SK-N-SH (cell line): ENCODE measurements at regions not wholly inside any gene's neighbourhood (a gene's known extent, or its start where the extent isn't known, plus 50 kb on each side); places are given as distances from the start of the nearest gene placed in this dataset.

Experiments
- CTCF ChIA-PET: fragments of 300-600, 350-600 bp; formaldehyde crosslinking; extraction: SDS; loops from one replicate; lab custom pipeline; 2021; lab: Yijun Ruan, JAX
- POLR2A ChIA-PET: fragments of 350-600 bp; sonication (Branson Sonifier 250); formaldehyde crosslinking; extraction: SDS; loops from one replicate; lab custom pipeline; 2020; ENCODE audit warnings: antibody characterized with exemption, inconsistent platforms; lab: Yijun Ruan, JAX
- DNase-seq: peaks from one replicate; pipeline ENCODE4 v3.0.0; 2012
- H2AFZ ChIP-seq: fragments of 200-600 bp; sonication (generic); 2 replicates; pipeline ENCODE4 v1.8.1; 2016; ENCODE audit warnings: antibody characterized with exemption, mild to moderate bottlenecking, low read depth
- H3F3A ChIP-seq: fragments of 200-600 bp; sonication (generic); replicated peaks from 2 replicates; pipeline ENCODE3; 2016; ENCODE audit warnings: antibody characterized with exemption, mild to moderate bottlenecking; ENCODE audit not compliant: insufficient read depth
- H3K27ac ChIP-seq, 2 experiments: fragments of 200-500 bp in 1 of 2; fragments of 200-600 bp in 1 of 2; sonication (Bioruptor generic) in 1 of 2; sonication (generic), shearing (Covaris generic) in 1 of 2; 2 replicates each; pipeline versions ENCODE4 v1.5.1 to v1.6.1; 2014 to 2016; ENCODE audit warnings: low read depth in 2 of 2, inconsistent platforms in 1 of 2, low read length in 1 of 2, mild to moderate bottlenecking in 1 of 2, mixed read lengths in 1 of 2
- H3K27me3 ChIP-seq: fragments of 200-600 bp; sonication (generic), shearing (Covaris generic); 2 replicates; pipeline ENCODE4 v1.6.1; 2016; ENCODE audit warnings: mixed run types; ENCODE audit not compliant: insufficient read depth
- H3K36me3 ChIP-seq, 2 experiments: fragments of 200-500 bp in 1 of 2; fragments of 200-600 bp in 1 of 2; sonication (Bioruptor generic) in 1 of 2; sonication (generic) in 1 of 2; replicated peaks in 1 of 2; 2 replicates each; pipeline versions ENCODE3 to v1.5.1; 2014 to 2016; ENCODE audit warnings: low read length in 1 of 2, mild to moderate bottlenecking in 1 of 2; ENCODE audit not compliant: insufficient read depth in 2 of 2, control insufficient read depth in 1 of 2
- H3K4me1 ChIP-seq, 2 experiments: fragments of 200-500 bp in 1 of 2; fragments of 200-600 bp in 1 of 2; sonication (Bioruptor generic) in 1 of 2; sonication (generic), shearing (Covaris generic) in 1 of 2; 2 replicates each; pipeline versions ENCODE4 v1.5.1 to v1.6.1; 2014 to 2016; ENCODE audit warnings: low read depth in 1 of 2, low read length in 1 of 2, mixed run types in 1 of 2; ENCODE audit not compliant: insufficient read depth in 2 of 2, control insufficient read depth in 1 of 2
- H3K4me2 ChIP-seq: fragments of 200-600 bp; sonication (generic), shearing (Covaris generic); 2 replicates; pipeline ENCODE4 v1.6.1; 2017; ENCODE audit warnings: mixed run types
- H3K4me3 ChIP-seq, 2 experiments: fragments of 200-500 bp in 1 of 2; fragments of 200-600 bp in 1 of 2; sonication (Bioruptor generic) in 1 of 2; sonication (generic), shearing (Covaris generic) in 1 of 2; 2 replicates each; pipeline versions ENCODE4 v1.5.1 to v1.8.1; 2014 to 2016; ENCODE audit warnings: low read depth in 2 of 2, inconsistent platforms in 1 of 2, low read length in 1 of 2, mild to moderate bottlenecking in 1 of 2, mixed read lengths in 1 of 2, moderate library complexity in 1 of 2
- H3K79me2 ChIP-seq: fragments of 200-600 bp; sonication (generic); 2 replicates; pipeline ENCODE4 v1.8.1; 2017; ENCODE audit warnings: mild to moderate bottlenecking; ENCODE audit not compliant: insufficient read depth
- H3K9ac ChIP-seq: fragments of 200-600 bp; sonication (generic); 2 replicates; pipeline ENCODE4 v1.6.1; 2017; ENCODE audit warnings: mixed run types
- H3K9me2 ChIP-seq: fragments of 200-600 bp; sonication (generic); 2 replicates; pipeline ENCODE4 v1.6.1; 2017; ENCODE audit warnings: mixed run types
- H3K9me3 ChIP-seq: fragments of 200-600 bp; sonication (generic); 2 replicates; pipeline ENCODE4 v1.6.1; 2017; ENCODE audit warnings: mixed run types, mild to moderate bottlenecking, moderate library complexity
- H4K20me1 ChIP-seq: fragments of 200-600 bp; sonication (generic); 2 replicates; pipeline ENCODE4 v1.6.1; 2017; ENCODE audit warnings: mild to moderate bottlenecking, mixed run types; ENCODE audit not compliant: insufficient read depth
- CHD2 ChIP-seq: fragments of 150-350 bp; IDR thresholded peaks from 2 replicates; pipeline ENCODE4 v1.6.1; 2018; ENCODE audit warnings: low read length; ENCODE audit not compliant: partially characterized antibody
- ELF1 ChIP-seq: IDR thresholded peaks from 2 replicates; pipeline ENCODE4 v1.4.0; 2012
- EZH2phosphoT487 ChIP-seq: fragments of 200-600 bp; sonication (generic); IDR thresholded peaks from 2 replicates; pipeline ENCODE4 v1.6.1; 2017; ENCODE audit warnings: low read depth, mixed run types, mild to moderate bottlenecking, antibody characterized with exemption, moderate library complexity, borderline replicate concordance
- FOXM1 ChIP-seq: IDR thresholded peaks from 2 replicates; pipeline ENCODE4 v1.4.0; 2012; ENCODE audit warnings: low read depth, mild to moderate bottlenecking
- IRF3 ChIP-seq: fragments of 150-350 bp; IDR thresholded peaks from 2 replicates; pipeline ENCODE4 v1.6.1; 2016; ENCODE audit warnings: mild to moderate bottlenecking, low read depth, low read length
- MAX ChIP-seq: IDR thresholded peaks from 2 replicates; pipeline ENCODE4 v1.4.0; 2012; ENCODE audit warnings: low read depth
- POLR2AphosphoS5 ChIP-seq: IDR thresholded peaks from 2 replicates; pipeline ENCODE4 v1.6.1; 2012; ENCODE audit warnings: low read depth, low read length
- REST ChIP-seq: IDR thresholded peaks from 2 replicates; pipeline ENCODE4 v1.6.1; 2012; ENCODE audit warnings: mild to moderate bottlenecking, low read depth, low read length, moderate library complexity
- RXRA ChIP-seq: IDR thresholded peaks from 2 replicates; pipeline ENCODE4 v1.4.0; 2012; ENCODE audit warnings: low read depth, mild to moderate bottlenecking, borderline replicate concordance
- SMC3 ChIP-seq: IDR thresholded peaks from 2 replicates; pipeline ENCODE4 v1.6.1; 2012; ENCODE audit warnings: low read depth, low read length, improper control_type of control experiment
- TCF12 ChIP-seq: IDR thresholded peaks from 2 replicates; pipeline ENCODE4 v1.4.0; 2012
- TEAD4 ChIP-seq: IDR thresholded peaks from 2 replicates; pipeline ENCODE4 v1.4.0; 2012; ENCODE audit warnings: mild to moderate bottlenecking, borderline replicate concordance; ENCODE audit not compliant: insufficient read depth
- WGBS: methylation state at CpG from one replicate; pipeline ENCODE4 v1.1.6; 2017; ENCODE audit warnings: low lambda C conversion rate; 5-methylcytosine and 5-hydroxymethylcytosine counted together

GRCh38 chrX:109934935-109935334 lies 68.0 kb upstream of the TMEM164 start (continued):
- no peak for TF ChIP-seq IRF3

- Histone ChIP-seq H3K4me3 (no peak overlapping the region), H3K36me3 (no peaks in the 10 kb centered on the region), H3K9ac (no peak overlapping the region), H3K4me1 (no peaks in the 10 kb centered on the region), H3F3A (no peaks in the 10 kb centered on the region), H3K27me3 (no peaks in the 10 kb centered on the region), H3K9me3 (no peaks in the 10 kb centered on the region)
- WGBS, result 54% methylated on average over 3 of the region's 3 CpGs
- no peak for DNase-seq
- TF ChIP-seq IRF3 (no peak), REST (no peak), FOXM1 (no peak), RXRA (no peak), ELF1 (no peak), SMC3 (no peak)
- TF ChIP-seq, all 33 proteins: peak for 0
- H3K4me2 ChIP-seq, result no peak overlapping the region
- no peak overlapping the region for H2AFZ ChIP-seq
- ChIA-PET POLR2A (no interaction called here), CTCF (interaction anchor here (0.7 kb wide), 1 partner anchor 193 kb away, joined by 3 read pairs; no protein-coding TSS in a partner anchor)
- H3K9me2 ChIP-seq, result no peaks in the 10 kb centered on the region
- H3K79me2 ChIP-seq, result no peaks in the 10 kb centered on the region
- H4K20me1 ChIP-seq, result no peaks in the 10 kb centered on the region
- H3K27ac ChIP-seq, result no peak overlapping the region
These were observed 66.8 kb upstream of the TMEM164 start for GRCh38 chrX:109936114-109936513.

GRCh38 chrX:109936598-109936997 lies 66.3 kb upstream of the TMEM164 start:
- H3K4me1 ChIP-seq, result no peaks in the 10 kb centered on the region
- H3K27ac ChIP-seq, result no peak overlapping the region
- no peak for TF ChIP-seq EZH2phosphoT487
- no peak for TF ChIP-seq TEAD4
- no peak for TF ChIP-seq POLR2AphosphoS5
- no peak for TF ChIP-seq TCF12
- no peak for TF ChIP-seq MAX
- TF ChIP-seq SMC3, result no peak
- TF ChIP-seq CHD2, result no peak
- no peak for TF ChIP-seq ELF1
- TF ChIP-seq FOXM1, result no peak
- ChIA-PET POLR2A (no interaction called here), CTCF (interaction anchor here (0.7 kb wide), 2 partner anchors 27 to 192 kb away, joined by 3 read pairs; no protein-coding TSS in a partner anchor)
- H3K9me3 ChIP-seq, result no peaks in the 10 kb centered on the region
- H2AFZ ChIP-seq, result no peak overlapping the region
- no peaks in the 10 kb centered on the region for H3K79me2 ChIP-seq
- no peaks in the 10 kb centered on the region for H4K20me1 ChIP-seq
- no peaks in the 10 kb centered on the region for H3K9me2 ChIP-seq
- no peaks in the 10 kb centered on the region for H3K27me3 ChIP-seq
- WGBS, result 39% methylated on average over 4 of the region's 4 CpGs
- no peak for DNase-seq
- no peak overlapping the region for H3K4me2 ChIP-seq
- H3K9ac ChIP-seq, result no peak overlapping the region
- no peaks in the 10 kb centered on the region for H3F3A ChIP-seq
- no peaks in the 10 kb centered on the region for H3K36me3 ChIP-seq
- H3K4me3 ChIP-seq, result no peak overlapping the region
